ENCODE measurements at regions not wholly inside any gene's neighbourhood (a gene's known extent, or its start where the extent isn't known, plus 50 kb on each side); places are given as distances from the start of the nearest gene placed in this dataset.
"Not testable (repeated sequence)": the region's sequence is repeated elsewhere in the genome, so short reads cannot be mapped to it uniquely, and the experiment has no call there.

DNA sequence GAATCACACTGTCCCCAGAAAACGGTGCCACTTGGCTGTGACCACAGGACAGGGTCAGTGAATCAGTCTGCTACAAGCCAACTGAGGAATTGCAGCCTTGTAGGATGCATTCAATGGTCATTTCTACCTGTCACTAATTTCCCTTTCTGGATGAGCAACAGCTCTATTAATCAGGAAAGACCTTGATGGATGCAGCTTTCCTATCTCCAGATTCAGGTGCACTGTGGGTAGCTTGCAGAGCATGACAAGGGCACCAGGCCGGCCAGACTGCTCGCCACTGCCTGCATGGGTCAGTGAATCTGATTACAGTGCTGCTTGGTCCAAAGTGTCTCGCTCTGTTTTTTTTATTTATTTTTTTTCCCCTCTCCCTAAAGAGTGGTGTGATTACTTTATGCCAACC, 506.8 kb upstream of the AUTS2 start:
- TF ChIP-seq, protein P1, sequence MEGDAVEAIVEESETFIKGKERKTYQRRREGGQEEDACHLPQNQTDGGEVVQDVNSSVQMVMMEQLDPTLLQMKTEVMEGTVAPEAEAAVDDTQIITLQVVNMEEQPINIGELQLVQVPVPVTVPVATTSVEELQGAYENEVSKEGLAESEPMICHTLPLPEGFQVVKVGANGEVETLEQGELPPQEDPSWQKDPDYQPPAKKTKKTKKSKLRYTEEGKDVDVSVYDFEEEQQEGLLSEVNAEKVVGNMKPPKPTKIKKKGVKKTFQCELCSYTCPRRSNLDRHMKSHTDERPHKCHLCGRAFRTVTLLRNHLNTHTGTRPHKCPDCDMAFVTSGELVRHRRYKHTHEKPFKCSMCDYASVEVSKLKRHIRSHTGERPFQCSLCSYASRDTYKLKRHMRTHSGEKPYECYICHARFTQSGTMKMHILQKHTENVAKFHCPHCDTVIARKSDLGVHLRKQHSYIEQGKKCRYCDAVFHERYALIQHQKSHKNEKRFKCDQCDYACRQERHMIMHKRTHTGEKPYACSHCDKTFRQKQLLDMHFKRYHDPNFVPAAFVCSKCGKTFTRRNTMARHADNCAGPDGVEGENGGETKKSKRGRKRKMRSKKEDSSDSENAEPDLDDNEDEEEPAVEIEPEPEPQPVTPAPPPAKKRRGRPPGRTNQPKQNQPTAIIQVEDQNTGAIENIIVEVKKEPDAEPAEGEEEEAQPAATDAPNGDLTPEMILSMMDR (conservative IDR thresholded peaks at IDR 0.05): no peak
- H3K27ac Mint-ChIP-seq: no peak overlapping the region
- peaks cover 11% of the 10 kb centered on the region for H3K9me3 Mint-ChIP-seq
- peaks cover 17% of the 10 kb centered on the region for H3K27me3 Mint-ChIP-seq
- no peak for DNase-seq (ENCODE audit: extremely low spot score, unreplicated experiment)
- H3K4me1 Mint-ChIP-seq (ENCODE audit: unreplicated experiment): no peaks in the 10 kb centered on the region
- no peak overlapping the region for H3K4me3 Mint-ChIP-seq
- peaks cover 3% of the 10 kb centered on the region for H3K36me3 Mint-ChIP-seq

DNA sequence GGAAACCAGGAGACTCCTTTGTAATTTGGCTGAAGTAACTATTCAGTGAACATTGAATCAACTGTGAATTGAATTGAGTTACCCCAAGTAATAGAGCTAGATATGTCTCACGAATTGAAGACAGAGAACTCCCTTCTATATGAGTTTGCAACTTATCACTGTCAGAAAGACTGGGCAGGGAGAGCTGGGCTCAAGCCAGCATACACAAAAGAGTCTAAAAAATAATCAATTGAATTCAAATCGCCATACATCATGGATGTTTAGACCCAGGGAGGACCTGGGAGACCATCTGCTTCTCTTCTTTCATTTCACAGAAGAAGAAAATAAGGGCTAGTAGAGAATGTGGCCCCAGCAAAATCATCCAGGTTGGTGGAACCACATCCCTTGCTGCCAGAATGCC, 503.1 kb upstream of the AUTS2 start:
- Mint-ChIP-seq H3K4me1 (ENCODE audit: unreplicated experiment) (no peaks in the 10 kb centered on the region), H3K9me3 (peaks cover 17% of the 10 kb centered on the region), H3K27me3 (no peaks in the 10 kb centered on the region), H3K27ac (no peak overlapping the region), H3K36me3 (no peaks in the 10 kb centered on the region), H3K4me3 (no peak overlapping the region)
- no peak for DNase-seq (ENCODE audit: extremely low spot score, unreplicated experiment)
- TF ChIP-seq, protein P1 (conservative IDR thresholded peaks at IDR 0.05): no peak

DNA sequence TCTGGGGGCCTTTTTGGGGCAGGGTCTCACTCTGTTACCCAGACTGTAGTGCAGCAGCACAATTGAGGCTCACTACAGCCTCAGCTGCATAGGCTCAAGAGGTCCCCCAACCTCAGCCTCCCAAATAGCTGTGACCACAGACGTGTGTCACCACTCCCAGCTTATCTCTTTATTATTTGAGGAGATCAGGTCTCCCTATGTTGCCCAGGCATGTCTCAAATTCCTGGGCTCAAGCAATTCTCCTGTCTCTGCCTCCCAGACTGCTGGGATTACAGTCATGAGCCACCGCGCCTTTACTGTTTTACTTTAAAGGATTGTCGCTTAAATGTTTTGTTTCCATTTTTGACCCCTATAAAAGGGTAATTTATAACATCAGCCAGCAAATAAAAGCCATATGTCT, 502.6 kb upstream of the AUTS2 start:
- no peaks in the 10 kb centered on the region for H3K27me3 Mint-ChIP-seq
- H3K36me3 Mint-ChIP-seq: no peaks in the 10 kb centered on the region
- no peak overlapping the region for H3K4me3 Mint-ChIP-seq
- no peaks in the 10 kb centered on the region for H3K4me1 Mint-ChIP-seq (ENCODE audit: unreplicated experiment)
- H3K9me3 Mint-ChIP-seq: peaks cover 17% of the 10 kb centered on the region
- TF ChIP-seq, protein P1 (conservative IDR thresholded peaks at IDR 0.05): no peak
- DNase-seq (ENCODE audit: extremely low spot score, unreplicated experiment): no peak
- H3K27ac Mint-ChIP-seq: no peak overlapping the region

DNA sequence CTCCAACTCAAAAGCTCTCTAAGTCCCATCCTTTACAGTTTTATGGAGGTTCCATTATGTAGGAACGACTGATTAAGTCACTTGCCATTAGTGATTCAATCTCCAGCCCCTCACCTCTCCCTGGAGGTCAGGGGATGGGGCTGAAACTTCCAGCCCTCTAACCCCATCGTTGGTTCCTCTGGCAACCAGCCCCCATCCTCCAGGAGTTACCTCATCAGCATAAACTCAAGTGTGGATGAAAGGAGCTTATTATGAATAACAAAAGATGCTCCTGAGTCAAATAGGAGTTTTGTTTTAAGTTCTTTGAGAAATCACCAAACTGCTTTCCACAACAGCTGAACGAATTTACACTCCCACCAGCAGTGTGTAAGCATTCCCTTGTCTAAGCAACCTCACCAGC, 494.3 kb upstream of the AUTS2 start:
- Mint-ChIP-seq H3K9me3 (peaks cover 7% of the 10 kb centered on the region), H3K36me3 (no peaks in the 10 kb centered on the region), H3K27me3 (no peaks in the 10 kb centered on the region), H3K4me1 (ENCODE audit: unreplicated experiment) (peaks cover 5% of the 10 kb centered on the region), H3K4me3 (no peak overlapping the region), H3K27ac (peak overlapping the region; percentile 64)
- DNase-seq (ENCODE audit: extremely low spot score, unreplicated experiment): no peak
- TF ChIP-seq, protein P1 (conservative IDR thresholded peaks at IDR 0.05): no peak

DNA sequence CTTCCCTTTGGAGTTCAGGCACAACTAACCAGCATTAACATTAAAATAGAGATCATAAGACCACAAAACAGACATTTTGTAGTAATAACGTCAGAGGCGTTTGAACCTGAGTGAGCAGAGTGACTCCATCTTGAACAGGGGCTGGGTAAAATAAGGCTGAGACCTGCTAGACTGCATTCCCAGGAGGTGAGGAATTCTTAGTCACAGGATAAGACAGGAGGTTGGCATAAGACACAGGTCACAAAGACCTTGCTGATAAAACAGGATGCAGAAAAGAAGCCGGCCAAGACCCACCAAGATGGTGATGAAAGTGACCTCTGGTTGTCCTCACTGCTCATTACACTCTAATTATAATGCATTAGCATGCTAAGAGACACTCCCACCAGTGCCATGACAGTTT, 493.2 kb upstream of the AUTS2 start:
- TF ChIP-seq, protein P1 (conservative IDR thresholded peaks at IDR 0.05): no peak
- Mint-ChIP-seq H3K27ac (peak overlapping the region; percentile 77), H3K27me3 (no peaks in the 10 kb centered on the region), H3K4me3 (no peak overlapping the region), H3K9me3 (peaks cover 7% of the 10 kb centered on the region), H3K36me3 (no peaks in the 10 kb centered on the region), H3K4me1 (ENCODE audit: unreplicated experiment) (peaks cover 5% of the 10 kb centered on the region)
- no peak for DNase-seq (ENCODE audit: extremely low spot score, unreplicated experiment)

DNA sequence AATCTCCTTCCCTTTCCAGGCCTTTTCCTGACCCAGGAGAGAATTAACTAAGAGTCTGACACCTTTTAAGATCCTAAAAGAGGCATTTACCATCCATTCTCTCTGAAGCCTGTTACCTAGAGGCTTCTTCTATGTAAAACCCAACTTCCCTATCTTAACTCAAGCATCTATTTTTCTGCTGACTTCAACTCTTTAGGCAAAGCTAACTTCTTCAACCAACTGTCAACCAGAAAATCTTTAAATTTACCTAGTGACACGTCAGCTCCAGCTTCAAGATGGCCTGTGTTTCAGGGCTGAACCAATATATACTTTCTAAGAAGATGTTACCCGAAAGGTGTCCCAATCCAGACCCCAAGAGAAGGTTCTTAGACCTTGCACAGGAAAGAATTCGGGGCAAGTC, 492.3 kb upstream of the AUTS2 start:
- H3K9me3 Mint-ChIP-seq: peaks cover 7% of the 10 kb centered on the region
- H3K27ac Mint-ChIP-seq: peak overlapping the region; percentile 77
- no peaks in the 10 kb centered on the region for H3K36me3 Mint-ChIP-seq
- no peaks in the 10 kb centered on the region for H3K27me3 Mint-ChIP-seq
- H3K4me3 Mint-ChIP-seq: no peak overlapping the region
- DNase-seq (ENCODE audit: extremely low spot score, unreplicated experiment): no peak
- H3K4me1 Mint-ChIP-seq (ENCODE audit: unreplicated experiment): peaks cover 9% of the 10 kb centered on the region
- TF ChIP-seq, protein P1 (conservative IDR thresholded peaks at IDR 0.05): no peak

DNA sequence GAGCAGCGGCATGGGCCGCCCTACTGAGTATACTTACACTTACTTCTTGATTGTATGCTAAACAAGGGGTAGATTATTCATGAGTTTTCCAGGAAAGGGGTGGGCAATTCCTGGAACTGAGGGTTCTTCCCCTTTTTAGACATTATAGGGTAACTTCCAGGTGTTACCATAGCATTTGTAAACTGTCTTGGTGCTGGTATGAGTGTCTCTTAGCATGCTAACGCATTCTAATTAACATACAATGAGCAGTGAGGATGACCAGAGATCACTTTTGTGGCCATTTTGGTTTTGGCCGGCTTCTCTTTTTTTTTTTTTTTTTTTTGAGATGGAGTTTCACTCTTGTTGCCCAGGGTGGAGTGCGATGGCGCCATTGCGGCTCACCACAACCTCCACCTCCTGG, 491.8 kb upstream of the AUTS2 start:
- not testable (repeated sequence) for H3K9me3 Mint-ChIP-seq; DNase-seq (ENCODE audit: extremely low spot score, unreplicated experiment); H3K27me3 Mint-ChIP-seq; H3K4me1 Mint-ChIP-seq (ENCODE audit: unreplicated experiment); H3K36me3 Mint-ChIP-seq; H3K4me3 Mint-ChIP-seq
- peak overlapping the region; percentile 20 for H3K27ac Mint-ChIP-seq

DNA sequence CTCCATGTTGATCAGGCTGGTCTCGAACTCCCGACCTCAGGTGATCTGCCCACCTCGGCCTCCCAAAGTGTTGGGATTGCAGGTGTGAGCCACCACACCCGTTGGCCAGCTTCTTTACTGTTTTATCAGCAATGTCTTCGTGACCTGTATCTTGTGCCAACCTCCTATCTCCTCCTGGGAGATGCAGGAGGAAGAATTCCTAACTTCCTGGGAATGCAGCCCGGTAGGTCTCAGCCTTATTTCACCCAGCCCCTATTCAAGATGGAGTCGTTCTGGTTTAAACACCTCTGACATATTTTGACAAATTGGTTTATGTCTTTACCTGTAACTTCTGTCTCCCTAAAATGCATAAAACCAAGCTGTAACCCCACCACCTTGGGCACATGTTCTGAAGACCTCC, 491.3 kb upstream of the AUTS2 start:
- H3K36me3 Mint-ChIP-seq; H3K4me1 Mint-ChIP-seq (ENCODE audit: unreplicated experiment); DNase-seq (ENCODE audit: extremely low spot score, unreplicated experiment); H3K27ac Mint-ChIP-seq; H3K9me3 Mint-ChIP-seq; H3K4me3 Mint-ChIP-seq; H3K27me3 Mint-ChIP-seq: not testable (repeated sequence)

Data from type B pancreatic cell (in vitro differentiated cells).